H1 (cell line): ENCODE measurements at regions not wholly inside any gene's neighbourhood (a gene's known extent, or its start where the extent isn't known, plus 50 kb on each side); places are given as distances from the start of the nearest gene placed in this dataset.

ENCODE experiments used
- KDM4A ChIP-seq: IDR thresholded peaks from one replicate; pipeline ENCODE4 v1.7.1; 2012; ENCODE audit warnings: low read depth, mild to moderate bottlenecking, moderate library complexity, low read length, inconsistent platforms; ENCODE audit not compliant: severe bottlenecking
- POLR2AphosphoS5 ChIP-seq: IDR thresholded peaks from 2 replicates; pipeline ENCODE4 v1.6.1; 2011; ENCODE audit warnings: low read depth, low read length

DNA sequence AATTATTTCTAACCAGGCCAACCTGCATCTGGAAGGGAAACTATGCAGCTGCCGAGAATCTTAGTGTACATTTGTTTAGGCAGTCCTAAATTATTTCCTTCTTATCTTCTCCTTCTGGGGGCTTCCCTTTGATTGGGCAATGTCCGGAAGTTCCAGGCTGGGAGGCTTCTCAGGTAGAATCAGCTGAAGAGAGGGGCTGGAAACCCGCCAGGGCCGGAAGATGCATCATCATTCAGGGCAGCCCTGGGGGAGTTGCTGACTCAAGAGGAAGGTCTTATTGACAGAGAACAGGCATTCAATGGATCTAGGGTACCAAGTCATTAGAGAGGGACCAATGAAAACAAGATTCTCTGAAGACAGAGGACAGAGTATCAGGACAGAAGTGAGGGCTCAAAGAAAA lies 150.7 kb downstream of the BLID start (continued):
- no peak for TF ChIP-seq POLR2AphosphoS5
- no peak for TF ChIP-seq KDM4A
